IMR-90 (cell line): ENCODE measurements at regions not wholly inside any gene's neighbourhood (a gene's known extent, or its start where the extent isn't known, plus 50 kb on each side); places are given as distances from the start of the nearest gene placed in this dataset.

Experiments used
- ATAC-seq: fragments of 200-7000 bp; cut with Tn5 transposase; 2 replicates; pipeline ENCODE4 v1.9.1; 2020; ENCODE audit warnings: low read depth, mild to moderate bottlenecking, moderate library complexity
- BruUV-seq: library from RNA; stranded (reverse); fragments of 400-500 nt; replicated peaks from 2 replicates; lab custom pipeline; 2021; lab: Mats Ljungman, UMichigan
- CTCF ChIA-PET: fragments of 300-600 bp; formaldehyde crosslinking; extraction: SDS; loops from one replicate; lab custom pipeline; 2021; ENCODE audit warnings: antibody characterized with exemption; lab: Yijun Ruan, JAX
- POLR2A ChIA-PET: fragments of 300-600 bp; sonication (Branson Sonifier 250); formaldehyde crosslinking; loops from one replicate; lab custom pipeline; 2022; ENCODE audit warnings: antibody characterized with exemption; ENCODE audit not compliant: unreplicated experiment; lab: Charles Lee
- DNase-seq: peaks from one replicate; pipeline ENCODE4 v3.0.0; 2013
- H2AFZ ChIP-seq: replicated peaks from 2 replicates; pipeline ENCODE3; 2013; ENCODE audit warnings: low read length, mild to moderate bottlenecking; ENCODE audit not compliant: poor library complexity
- H2AK5ac ChIP-seq: 2 replicates; pipeline ENCODE4 v1.6.1; 2013; ENCODE audit warnings: low read depth, low read length, inconsistent platforms
- H2AK9ac ChIP-seq: replicated peaks from 2 replicates; pipeline ENCODE3; 2013; ENCODE audit warnings: mild to moderate bottlenecking, low read depth, low read length, moderate library complexity; ENCODE audit not compliant: poor library complexity
- H2BK120ac ChIP-seq: 2 replicates; pipeline ENCODE4 v1.6.1; 2013; ENCODE audit warnings: low read depth, low read length, inconsistent platforms
- H2BK15ac ChIP-seq: 3 replicates; pipeline ENCODE4 v1.6.1; 2013; ENCODE audit warnings: low read depth, low read length, inconsistent platforms
- H2BK20ac ChIP-seq: 2 replicates; pipeline ENCODE4 v1.6.1; 2013; ENCODE audit warnings: low read depth, mild to moderate bottlenecking, inconsistent platforms, low read length, moderate library complexity
- H2BK5ac ChIP-seq: 2 replicates; pipeline ENCODE4 v1.6.1; 2013; ENCODE audit warnings: mild to moderate bottlenecking, low read depth, low read length, inconsistent platforms; ENCODE audit not compliant: poor library complexity, severe bottlenecking
- H3K14ac ChIP-seq: replicated peaks from 2 replicates; pipeline ENCODE4 v1.6.1; 2013; ENCODE audit warnings: low read depth, low read length, inconsistent platforms
- H3K18ac ChIP-seq: 2 replicates; pipeline ENCODE4 v1.6.1; 2013; ENCODE audit warnings: low read depth, low read length, control low read depth
- H3K23ac ChIP-seq: 2 replicates; pipeline ENCODE4 v1.6.1; 2013; ENCODE audit warnings: low read depth, low read length, inconsistent platforms
- H3K27ac ChIP-seq: 2 replicates; pipeline ENCODE4 v1.5.1; 2013; ENCODE audit warnings: mild to moderate bottlenecking, control low read depth, low read length; ENCODE audit not compliant: insufficient read depth
- H3K27me3 ChIP-seq: 2 replicates; pipeline ENCODE4 v1.6.1; 2013; ENCODE audit warnings: low read length; ENCODE audit not compliant: control insufficient read depth, insufficient read depth
- H3K36me3 ChIP-seq: 2 replicates; pipeline ENCODE4 v1.6.1; 2013; ENCODE audit warnings: low read length, mixed read lengths; ENCODE audit not compliant: control insufficient read depth, insufficient read depth
- H3K4ac ChIP-seq: 2 replicates; pipeline ENCODE4 v1.6.1; 2013; ENCODE audit warnings: low read depth, low read length, inconsistent platforms
- H3K4me1 ChIP-seq: 2 replicates; pipeline ENCODE4 v1.6.1; 2013; ENCODE audit warnings: low read length, mixed read lengths; ENCODE audit not compliant: control insufficient read depth, insufficient read depth
- H3K4me2 ChIP-seq: 2 replicates; pipeline ENCODE4 v1.6.1; 2013; ENCODE audit warnings: low read depth, mild to moderate bottlenecking, control low read depth, low read length, moderate library complexity
- H3K4me3 ChIP-seq: 2 replicates; pipeline ENCODE4 v1.5.1; 2013; ENCODE audit warnings: low read depth, mild to moderate bottlenecking, control low read depth, low read length, moderate library complexity; ENCODE audit not compliant: insufficient read depth
- H3K56ac ChIP-seq: 2 replicates; pipeline ENCODE4 v1.6.1; 2013; ENCODE audit warnings: low read length, inconsistent platforms; ENCODE audit not compliant: insufficient read depth; ENCODE audit errors: extremely low read depth
- H3K79me1 ChIP-seq, 2 experiments: 2 replicates each; pipeline ENCODE4 v1.6.1; 2013; ENCODE audit warnings: low read length in 2 of 2, inconsistent platforms in 1 of 2, low read depth in 1 of 2
- H3K9ac ChIP-seq: 2 replicates; pipeline ENCODE4 v1.6.1; 2013; ENCODE audit warnings: low read depth, low read length, control low read depth
- H3K9me1 ChIP-seq: 2 replicates; pipeline ENCODE4 v1.6.1; 2013; ENCODE audit warnings: low read length, inconsistent platforms; ENCODE audit not compliant: insufficient read depth
- H3K9me3 ChIP-seq: 2 replicates; pipeline ENCODE4 v1.6.1; 2013; ENCODE audit warnings: low read length; ENCODE audit not compliant: control insufficient read depth, insufficient read depth
- H4K20me1 ChIP-seq: 2 replicates; pipeline ENCODE4 v1.6.1; 2013; ENCODE audit warnings: low read length, inconsistent platforms; ENCODE audit not compliant: insufficient read depth
- H4K5ac ChIP-seq: 2 replicates; pipeline ENCODE4 v1.6.1; 2013; ENCODE audit warnings: mild to moderate bottlenecking, low read depth, low read length, control low read depth
- H4K8ac ChIP-seq, 2 experiments: 2 replicates each; pipeline ENCODE4 v1.6.1; 2013; ENCODE audit warnings: low read depth in 2 of 2, low read length in 2 of 2, control low read depth in 1 of 2, inconsistent platforms in 1 of 2
- H4K91ac ChIP-seq: 2 replicates; pipeline ENCODE4 v1.6.1; 2013; ENCODE audit warnings: low read depth, low read length, inconsistent platforms; ENCODE audit not compliant: insufficient read depth
- CEBPB ChIP-seq: IDR thresholded peaks from 2 replicates; pipeline ENCODE4 v1.6.1; 2012; ENCODE audit warnings: low read depth, low read length, improper control_type of control experiment
- CHD1 ChIP-seq: IDR thresholded peaks from 2 replicates; pipeline ENCODE4 v1.6.1; 2012; ENCODE audit warnings: low read depth, low read length, improper control_type of control experiment
- MAFK ChIP-seq: IDR thresholded peaks from 2 replicates; pipeline ENCODE4 v1.6.1; 2012; ENCODE audit warnings: low read depth, low read length, improper control_type of control experiment
- MXI1 ChIP-seq: IDR thresholded peaks from 2 replicates; pipeline ENCODE4 v1.6.1; 2012; ENCODE audit warnings: low read depth, mild to moderate bottlenecking, low read length, moderate library complexity, borderline replicate concordance
- WGBS, 2 experiments: methylation state at CpG; one replicate each; pipeline versions ENCODE4 v1.1.5 to v1.1.7; 2013; ENCODE audit warnings: missing lambda C conversion rate in 2 of 2; ENCODE audit not compliant: insufficient read length in 1 of 2; ENCODE audit errors: extremely low coverage in 2 of 2; 5-methylcytosine and 5-hydroxymethylcytosine counted together
- dilution Hi-C: fragments of 300-500 bp; cut with HindIII; formaldehyde crosslinking; loops from one replicate; pipeline ENCODE4 v1.14.3; 2018; ENCODE audit warnings: low sequenced_read_pairs; ENCODE audit not compliant: unreplicated experiment
- in situ Hi-C: fragments of 300-500 bp; cut with MboI; formaldehyde crosslinking; loops from 3 replicates; pipeline ENCODE4 v1.14.3; 2019; ENCODE audit warnings: low sequenced_read_pairs, inconsistent platforms, mixed read lengths
- intact Hi-C: fragments of 100-400 bp; cut with micrococcal nuclease; formaldehyde crosslinking; loops from 2 replicates; pipeline ENCODE4 v1.10.0; 2022

DNA sequence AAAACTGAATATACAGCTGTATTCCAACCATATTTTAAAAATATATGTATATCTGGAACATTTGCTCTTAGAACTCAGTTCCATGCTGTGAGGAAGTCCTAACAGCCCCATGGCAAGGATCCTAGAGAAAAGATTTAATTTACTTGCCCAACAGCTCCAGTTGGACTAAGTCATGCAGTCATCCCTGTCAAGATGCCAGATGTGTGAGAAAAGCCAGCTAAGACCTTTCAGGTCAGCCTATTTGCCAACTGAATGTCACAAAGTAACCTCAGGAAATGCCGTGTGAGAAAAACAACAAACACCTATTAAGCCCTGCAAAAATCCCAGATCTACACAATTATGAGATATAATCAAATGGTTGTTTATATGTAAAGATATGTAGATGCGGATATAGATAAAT, 416.3 kb downstream of the NR2F1-AS1 start:
- no peak overlapping the region for H4K8ac ChIP-seq
- 100% methylated on average over 1 of the region's 2 CpGs; no CpG with 5 or more reads in 1 of the 2 experiments for WGBS, 2 experiments
- H3K27ac ChIP-seq: no peak overlapping the region
- no peaks in the 10 kb centered on the region for H3K9me3 ChIP-seq
- no peak overlapping the region for H3K14ac ChIP-seq
- H4K20me1 ChIP-seq: no peaks in the 10 kb centered on the region
- H3K4me1 ChIP-seq: peaks cover 8% of the 10 kb centered on the region
- H3K4me2 ChIP-seq: no peak overlapping the region
- no peak overlapping the region for H2AK9ac ChIP-seq
- H2AK5ac ChIP-seq: 0 out of 2 replicates have a peak overlapping the region, but pooled peaks have one; percentile 25
- peaks cover 7% of the 10 kb centered on the region for H3K9me1 ChIP-seq
- TF ChIP-seq CHD1 (no peak), MXI1 (no peak), CEBPB (peak; percentile 41; the same call in 1 of the 2 replicates), MAFK (peak; percentile 54)
- H3K9ac ChIP-seq: no peak overlapping the region
- peak; percentile 75 for DNase-seq
- no peak overlapping the region for H2AFZ ChIP-seq
- BruUV-seq: no TSS peak
- H4K5ac ChIP-seq: no peak overlapping the region
- no peak overlapping the region for H3K23ac ChIP-seq
- ChIA-PET POLR2A (no interaction called here), CTCF (interaction anchor here (0.6 to 1.3 kb wide), 2 partner anchors 9 to 72 kb away, joined by 3 read pairs; no protein-coding TSS in a partner anchor)
- no peak overlapping the region for H3K56ac ChIP-seq
- peak; percentile 42; the same call in 1 of the 2 replicates for ATAC-seq
- 0 out of 2 replicates have a peak overlapping the region, but pooled peaks have one; percentile 9 for H2BK20ac ChIP-seq
- 0 out of 2 replicates have a peak overlapping the region, but pooled peaks have one; percentile 9 for H3K4ac ChIP-seq
- no peak overlapping the region for H3K4me3 ChIP-seq
- no peak overlapping the region for H3K18ac ChIP-seq
- H2BK5ac ChIP-seq: no peak overlapping the region
- intact Hi-C loops (no loop called here), in situ Hi-C loops (no loop called here), dilution Hi-C loops (no loop called here)
- H3K36me3 ChIP-seq: no peaks in the 10 kb centered on the region
- peak overlapping the region; percentile 12; the same call in 2 of the 3 replicates for H2BK15ac ChIP-seq
- H3K27me3 ChIP-seq: no peaks in the 10 kb centered on the region
- H3K79me1 ChIP-seq: no peaks in the 10 kb centered on the region
- no peak overlapping the region; the same call in 1 of the 2 replicates for H2BK120ac ChIP-seq
- H4K91ac ChIP-seq: no peak overlapping the region
